Fibroblast of lung (primary cell): ENCODE measurements at regions not wholly inside any gene's neighbourhood (a gene's known extent, or its start where the extent isn't known, plus 50 kb on each side); places are given as distances from the start of the nearest gene placed in this dataset.

Experiments
- CTCF ChIP-seq, 2 donors: IDR thresholded peaks in 1 of 2; conservative IDR thresholded peaks in 1 of 2; 1 replicate in 1 of 2; 2 replicates in 1 of 2; pipeline ENCODE4 v1.5.1; 2011 to 2012; ENCODE audit warnings: low read length in 2 of 2, control low read depth in 1 of 2, inconsistent platforms in 1 of 2, low read depth in 1 of 2, mild to moderate bottlenecking in 1 of 2
- EZH2 ChIP-seq: IDR thresholded peaks from 2 replicates; pipeline ENCODE4 v1.5.1; 2012; ENCODE audit warnings: low read length, control low read depth, mild to moderate bottlenecking; ENCODE audit errors: missing control alignments

- no peak for TF ChIP-seq CTCF (conservative IDR thresholded peaks at IDR 0.05 in 1 of 2, IDR thresholded peaks at IDR 0.05 in 1 of 2; ENCODE audit: low read depth in 1 of 2, low read length in 2 of 2)
- no peak for TF ChIP-seq EZH2
Measured at GRCh38 chr2:195559431-195559914, 97.6 kb upstream of the SLC39A10 start.
